ENCODE measurements at regions not wholly inside any gene's neighbourhood (a gene's known extent, or its start where the extent isn't known, plus 50 kb on each side); places are given as distances from the start of the nearest gene placed in this dataset.

- ChIA-PET POLR2A (no interaction called here), RAD21 (ENCODE audit: low non-redundant PET in 1 of 2, low total read pairs in 2 of 2, uncharacterized antibody in 2 of 2, unreplicated experiment in 2 of 2) (no interaction called here), CTCF (interaction anchor here (1.5 kb wide), 1 partner anchor 25 kb away, joined by 3 read pairs; no protein-coding TSS in a partner anchor)
- H3K9me2 ChIP-seq (ENCODE audit: insufficient read depth) = no peaks in the 10 kb centered on the region
- no peak overlapping the region for H3K27ac ChIP-seq (ENCODE audit: low read depth, low read length)
- ATAC-seq (no peak), DNase-seq (ENCODE audit: low read depth, low spot score) (no peak)
- no peak overlapping the region for H2AFZ ChIP-seq (ENCODE audit: low read depth, low read length, poor library complexity, severe bottlenecking)
- no peaks in the 10 kb centered on the region for H3K9me3 ChIP-seq (ENCODE audit: control insufficient read depth in 1 of 2, insufficient read depth in 1 of 2, low read depth in 1 of 2, low read length in 2 of 2)
- H3K4me3 ChIP-seq (replicated peaks in 1 of 2; ENCODE audit: low read depth in 1 of 2, low read length in 2 of 2) = no peak overlapping the region
- H3K4me1 ChIP-seq (ENCODE audit: control insufficient read depth in 1 of 2, insufficient read depth in 2 of 2, low read length in 2 of 2) = peaks cover 0 to 11% of the 10 kb centered on the region in 2 experiments; a peak in 3 of 4 replicates
- TF ChIP-seq REST (IDR thresholded peaks at IDR 0.05; ENCODE audit: low read depth) = no peak
- TF ChIP-seq, protein P1, sequence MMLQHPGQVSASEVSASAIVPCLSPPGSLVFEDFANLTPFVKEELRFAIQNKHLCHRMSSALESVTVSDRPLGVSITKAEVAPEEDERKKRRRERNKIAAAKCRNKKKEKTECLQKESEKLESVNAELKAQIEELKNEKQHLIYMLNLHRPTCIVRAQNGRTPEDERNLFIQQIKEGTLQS (IDR thresholded peaks at IDR 0.05) = no peak
- TF ChIP-seq SP1 (IDR thresholded peaks at IDR 0.05; ENCODE audit: low read depth) = no peak
- TF ChIP-seq POLR2A (IDR thresholded peaks at IDR 0.05; ENCODE audit: borderline replicate concordance, extremely low read depth, insufficient read depth, insufficient read length) = no peak
- TF ChIP-seq FOSL1 (IDR thresholded peaks at IDR 0.05; ENCODE audit: low read depth) = no peak
- no peak for TF ChIP-seq EZH2phosphoT487 (IDR thresholded peaks at IDR 0.05; ENCODE audit: borderline replicate concordance)
- TF ChIP-seq RAD21 (IDR thresholded peaks at IDR 0.05; ENCODE audit: low read depth) = no peak
- TF ChIP-seq EGR1 (IDR thresholded peaks at IDR 0.05; ENCODE audit: low read depth) = no peak
- TF ChIP-seq YY1 (IDR thresholded peaks at IDR 0.05; ENCODE audit: extremely low read depth, insufficient replicate concordance, low read depth, low read length) = no peak
- TF ChIP-seq CTCF (IDR thresholded peaks at IDR 0.05 in 2 of 3, conservative IDR thresholded peaks at IDR 0.05 in 1 of 3; ENCODE audit: borderline replicate concordance in 1 of 3, insufficient read depth in 1 of 3, low read depth in 2 of 3, low read length in 2 of 3) = no peak
- no peak for TF ChIP-seq ZFX (IDR thresholded peaks at IDR 0.05)
- no peak for TF ChIP-seq SRF (IDR thresholded peaks at IDR 0.05; ENCODE audit: low read depth)
- TF ChIP-seq TCF7L2 (IDR thresholded peaks at IDR 0.05; ENCODE audit: borderline replicate concordance, extremely low read depth, insufficient read depth, insufficient read length) = no peak
- TF ChIP-seq, protein P2, sequence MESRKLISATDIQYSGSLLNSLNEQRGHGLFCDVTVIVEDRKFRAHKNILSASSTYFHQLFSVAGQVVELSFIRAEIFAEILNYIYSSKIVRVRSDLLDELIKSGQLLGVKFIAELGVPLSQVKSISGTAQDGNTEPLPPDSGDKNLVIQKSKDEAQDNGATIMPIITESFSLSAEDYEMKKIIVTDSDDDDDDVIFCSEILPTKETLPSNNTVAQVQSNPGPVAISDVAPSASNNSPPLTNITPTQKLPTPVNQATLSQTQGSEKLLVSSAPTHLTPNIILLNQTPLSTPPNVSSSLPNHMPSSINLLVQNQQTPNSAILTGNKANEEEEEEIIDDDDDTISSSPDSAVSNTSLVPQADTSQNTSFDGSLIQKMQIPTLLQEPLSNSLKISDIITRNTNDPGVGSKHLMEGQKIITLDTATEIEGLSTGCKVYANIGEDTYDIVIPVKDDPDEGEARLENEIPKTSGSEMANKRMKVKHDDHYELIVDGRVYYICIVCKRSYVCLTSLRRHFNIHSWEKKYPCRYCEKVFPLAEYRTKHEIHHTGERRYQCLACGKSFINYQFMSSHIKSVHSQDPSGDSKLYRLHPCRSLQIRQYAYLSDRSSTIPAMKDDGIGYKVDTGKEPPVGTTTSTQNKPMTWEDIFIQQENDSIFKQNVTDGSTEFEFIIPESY (IDR thresholded peaks at IDR 0.05; ENCODE audit: extremely low read depth, insufficient replicate concordance, low read length) = no peak
- TF ChIP-seq, protein P3, sequence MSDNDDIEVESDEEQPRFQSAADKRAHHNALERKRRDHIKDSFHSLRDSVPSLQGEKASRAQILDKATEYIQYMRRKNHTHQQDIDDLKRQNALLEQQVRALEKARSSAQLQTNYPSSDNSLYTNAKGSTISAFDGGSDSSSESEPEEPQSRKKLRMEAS (IDR thresholded peaks at IDR 0.05) = no peak
- TF ChIP-seq CBX3 (IDR thresholded peaks at IDR 0.05; ENCODE audit: low read depth) = no peak
- no peak for TF ChIP-seq JUND (IDR thresholded peaks at IDR 0.05)
- no TSS peak for BruUV-seq (replicated peaks)
- intact Hi-C loops (cut with micrococcal nuclease) = no loop called here
- no peaks in the 10 kb centered on the region for H3K79me2 ChIP-seq (ENCODE audit: insufficient read depth, low read length)
- H3K27me3 ChIP-seq (ENCODE audit: insufficient read depth, low read length) = no peaks in the 10 kb centered on the region
- no peaks in the 10 kb centered on the region for H3K36me3 ChIP-seq (ENCODE audit: control insufficient read depth in 1 of 2, insufficient read depth in 2 of 2, low read length in 2 of 2)
- no peaks in the 10 kb centered on the region for H4K20me1 ChIP-seq (ENCODE audit: insufficient read depth)
- no peak overlapping the region for H3K9ac ChIP-seq (ENCODE audit: low read length)
- H3K4me2 ChIP-seq (ENCODE audit: low read length) = no peak overlapping the region
Measured at GRCh38 chr7:26087321-26088091, 64.5 kb upstream of the NFE2L3 start.

Measured in HCT116 (cell line).